NCI-H2196 treated with DMSO at 0.1 percent for 48 hours (cell line): ENCODE measurements at regions not wholly inside any gene's neighbourhood (a gene's known extent, or its start where the extent isn't known, plus 50 kb on each side); places are given as distances from the start of the nearest gene placed in this dataset.

Source experiments
- DNase-seq: peaks from one replicate; lab custom pipeline; 2025; ENCODE audit not compliant: unreplicated experiment; lab: John Stamatoyannopoulos, UW

DNA sequence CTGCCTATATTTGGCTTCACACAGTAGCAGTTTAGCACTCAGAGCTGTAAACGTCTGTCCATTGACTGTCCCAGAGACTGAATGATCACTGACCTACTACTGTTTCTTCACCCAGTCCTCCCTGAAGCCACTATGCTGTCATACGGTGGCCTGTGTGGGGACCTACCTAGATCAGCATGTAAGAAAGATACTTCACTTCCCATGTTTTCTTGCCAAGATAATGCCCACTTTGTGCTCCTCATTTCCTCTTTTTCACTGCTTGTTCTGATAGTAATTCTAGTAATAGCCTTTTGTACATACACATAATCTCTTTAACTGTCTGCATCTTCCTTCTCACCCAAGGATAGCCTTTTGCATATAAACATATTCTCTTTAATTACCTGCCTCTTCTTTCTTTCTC lies 109.9 kb upstream of the TIAM2 start:
- DNase-seq = no peak

- no peak for DNase-seq
Measured at GRCh38 chr6:154886016-154886415, 109.1 kb upstream of the TIAM2 start.

DNA sequence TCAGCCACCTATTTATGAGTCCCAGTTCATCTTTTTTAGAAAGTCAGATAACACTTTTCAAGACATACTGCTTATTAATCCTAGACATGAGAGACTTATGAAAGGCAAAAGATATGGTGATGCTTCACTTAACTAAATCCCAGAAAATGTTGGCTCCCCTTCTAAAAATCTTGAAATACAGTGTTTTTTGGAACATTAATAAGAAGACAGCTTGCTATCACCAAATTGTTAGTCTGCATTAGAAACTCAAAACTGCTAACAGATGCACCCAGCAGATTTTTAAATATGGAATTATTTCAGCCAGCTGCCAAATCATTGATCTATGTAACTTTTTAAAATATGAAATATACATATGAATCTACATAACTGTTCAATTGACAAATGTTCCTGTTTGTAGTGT lies 108.6 kb upstream of the TIAM2 start:
- no peak for DNase-seq

- DNase-seq = no peak
Measured at GRCh38 chr6:154887051-154887450, 108.1 kb upstream of the TIAM2 start.

DNA sequence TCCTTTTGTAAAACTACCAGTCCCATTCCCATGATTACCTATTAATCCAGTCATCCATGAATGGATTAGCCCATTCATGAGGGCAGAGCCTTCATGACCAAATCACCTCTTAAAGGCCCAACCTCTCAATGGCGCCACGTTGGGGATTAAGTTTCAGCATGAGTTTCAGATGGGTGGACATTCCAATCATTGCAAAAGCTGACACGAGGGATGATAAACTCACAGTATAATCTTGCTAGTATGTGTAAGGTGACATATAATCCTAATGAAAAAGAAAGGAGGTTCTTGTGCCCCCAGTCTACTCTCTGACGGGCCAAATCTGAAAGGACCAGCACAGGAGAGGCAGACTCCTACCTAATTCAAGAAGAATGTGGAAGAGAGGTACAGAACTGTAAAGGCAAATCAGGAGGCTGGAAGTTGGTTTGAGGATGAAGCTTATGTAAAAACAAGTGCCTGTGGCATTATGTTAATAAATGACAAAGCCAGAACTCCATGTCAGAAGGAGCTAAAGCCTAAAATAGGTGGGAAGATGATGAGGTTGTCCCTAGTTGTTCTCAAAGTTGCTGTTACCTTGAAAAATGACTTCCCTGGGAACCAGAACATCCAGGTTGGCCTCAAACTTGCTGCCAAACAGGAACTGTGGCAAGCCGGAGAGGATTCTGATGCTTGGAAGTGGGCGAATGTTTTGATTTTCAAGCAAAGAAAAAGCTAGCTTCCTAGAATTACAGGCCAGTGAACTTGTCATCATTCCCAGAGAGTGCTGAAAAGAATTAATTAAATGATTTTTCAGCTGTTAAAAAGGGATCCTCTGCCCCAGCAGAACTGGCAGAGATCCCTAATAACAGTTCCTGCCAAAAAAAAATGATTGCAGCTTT lies 106.5 kb upstream of the TIAM2 start:
- DNase-seq = no peak

DNA sequence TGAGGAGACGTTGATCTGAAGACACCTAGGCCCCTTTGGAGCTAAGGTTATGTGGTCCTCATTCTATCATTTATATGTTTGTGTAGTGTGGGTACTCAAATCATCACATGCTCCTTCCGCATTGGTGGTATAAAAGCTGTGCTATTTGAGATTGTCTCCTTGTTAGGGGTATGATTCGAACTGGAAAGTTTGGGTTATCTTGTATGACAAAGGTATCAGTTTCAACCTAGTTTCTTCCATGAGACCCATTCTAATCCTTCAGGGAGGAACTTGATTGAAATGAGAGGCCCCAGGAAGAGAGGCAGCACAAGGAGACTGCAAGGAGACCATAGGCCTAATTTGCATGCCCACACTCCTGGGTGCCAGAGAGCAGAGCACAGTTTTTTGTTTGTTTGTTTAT lies 104.2 kb upstream of the TIAM2 start:
- no peak for DNase-seq

GRCh38 chr6:154891901-154892300 lies 103.2 kb upstream of the TIAM2 start:
- no peak for DNase-seq

GRCh38 chr6:154893917-154894316 lies 101.2 kb upstream of the TIAM2 start:
- no peak for DNase-seq

DNA sequence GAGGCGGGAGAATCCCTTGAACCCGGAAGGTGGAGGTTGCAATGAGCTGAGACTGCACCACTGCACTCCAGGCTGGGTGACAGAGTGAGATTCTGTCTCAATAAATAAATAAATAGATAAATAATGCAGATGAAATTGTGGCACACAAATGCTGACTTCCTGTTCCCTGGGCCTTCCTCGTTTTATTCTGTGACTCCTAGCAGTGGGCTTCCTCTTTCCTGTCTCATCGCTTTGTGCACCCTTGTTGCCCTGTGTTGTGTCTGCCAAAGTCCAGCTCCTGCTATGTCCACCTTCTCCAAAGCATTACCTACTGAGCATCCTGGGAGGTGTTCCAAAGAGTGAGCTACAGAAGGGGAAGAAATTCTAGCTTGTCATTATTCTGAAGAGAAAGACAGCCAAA lies 100.2 kb upstream of the TIAM2 start:
- no peak for DNase-seq

DNA sequence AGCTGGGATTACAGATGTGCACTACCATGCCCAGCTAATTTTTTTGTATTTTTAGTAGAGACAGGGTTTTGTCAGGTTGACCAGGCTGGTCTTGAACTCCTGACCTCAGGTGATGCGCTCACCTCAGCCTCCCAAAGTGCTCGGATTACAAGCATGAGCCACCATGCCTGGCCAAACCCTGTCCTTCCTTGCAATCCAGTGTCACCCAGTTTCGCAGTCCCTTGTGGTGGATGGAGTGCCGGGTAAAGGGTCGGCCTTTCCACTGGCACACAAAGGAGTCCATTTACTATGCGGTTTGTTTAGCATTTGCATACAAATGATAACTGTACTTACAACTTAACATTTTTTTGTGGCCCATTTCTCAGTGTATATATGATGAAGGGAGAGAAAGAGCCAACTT lies 99.3 kb upstream of the TIAM2 start:
- DNase-seq = no peak

DNA sequence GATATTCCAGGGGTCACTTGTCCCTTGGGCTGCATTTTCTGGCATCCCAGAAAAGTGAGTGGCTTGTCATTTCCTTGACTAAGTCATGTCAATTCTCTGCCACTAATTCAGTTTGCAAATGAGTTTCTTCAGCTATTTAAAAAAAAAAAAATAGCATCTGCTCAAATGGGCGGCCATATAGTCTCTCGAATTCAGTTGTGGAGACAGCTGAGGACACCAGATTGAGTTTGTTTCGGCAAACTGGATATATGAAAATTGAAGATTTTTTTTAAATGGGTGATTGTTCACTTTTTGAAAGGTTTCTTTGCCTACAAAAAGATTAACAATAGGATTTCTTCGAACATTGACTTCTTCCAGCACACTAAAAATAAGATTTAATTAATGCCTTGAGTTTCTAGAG lies 96.3 kb upstream of the TIAM2 start:
- no peak for DNase-seq

DNA sequence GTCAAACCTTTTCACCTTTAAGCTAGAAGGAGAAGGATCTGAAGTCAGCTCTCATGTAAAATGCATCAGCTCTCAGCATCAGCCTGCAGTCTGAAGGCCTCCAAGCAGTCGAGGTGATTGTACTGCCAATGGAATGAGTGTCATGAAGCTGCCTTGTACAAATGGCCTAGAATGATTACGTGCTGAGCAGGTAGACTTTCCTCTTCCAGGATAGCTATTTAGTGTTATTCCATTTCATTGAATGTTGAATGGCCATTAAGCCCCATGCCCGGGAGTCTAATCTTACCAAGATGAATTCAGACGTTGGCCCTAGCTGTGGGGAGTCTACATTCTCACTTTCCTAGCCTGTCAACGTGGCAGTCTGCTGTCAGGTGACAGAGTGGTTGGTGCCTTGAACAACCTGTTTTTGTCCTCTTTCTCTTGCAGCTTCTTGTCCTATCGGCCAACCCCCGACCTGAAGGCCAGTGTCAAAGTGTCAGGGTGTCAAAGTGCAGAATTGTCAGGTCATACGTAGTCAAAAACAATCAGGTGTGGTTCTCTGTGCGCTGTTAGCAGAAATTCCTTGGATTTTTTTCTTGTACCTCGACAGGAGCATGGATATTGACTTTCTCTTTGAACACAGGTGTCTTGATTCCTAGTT lies 95.2 kb upstream of the TIAM2 start:
- DNase-seq = no peak

GRCh38 chr6:154901876-154902552 lies 93.1 kb upstream of the TIAM2 start:
- no peak for DNase-seq

GRCh38 chr6:154907291-154907690 lies 87.8 kb upstream of the TIAM2 start:
- no peak for DNase-seq

DNA sequence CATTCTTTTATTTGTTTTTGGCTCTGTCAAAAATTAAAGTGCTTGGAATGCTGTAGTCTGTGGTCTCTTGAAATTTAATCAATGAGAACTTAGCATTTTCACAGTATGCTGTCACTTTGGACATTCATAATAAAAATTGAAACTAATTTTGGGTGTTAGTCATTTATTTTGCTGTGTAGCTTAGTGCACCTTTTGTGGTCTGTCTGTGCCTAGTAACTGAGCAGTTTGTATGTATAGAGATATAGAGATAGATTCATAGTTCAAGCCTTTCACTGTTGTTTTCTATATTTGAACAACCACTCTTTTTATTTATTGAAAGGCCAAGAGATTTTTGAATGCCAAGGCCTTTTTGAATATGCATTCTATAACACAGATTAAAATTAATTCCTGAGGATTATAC lies 86.4 kb upstream of the TIAM2 start:
- DNase-seq = no peak

- DNase-seq = no peak
Measured at GRCh38 chr6:154909311-154909710, 85.8 kb upstream of the TIAM2 start.

DNA sequence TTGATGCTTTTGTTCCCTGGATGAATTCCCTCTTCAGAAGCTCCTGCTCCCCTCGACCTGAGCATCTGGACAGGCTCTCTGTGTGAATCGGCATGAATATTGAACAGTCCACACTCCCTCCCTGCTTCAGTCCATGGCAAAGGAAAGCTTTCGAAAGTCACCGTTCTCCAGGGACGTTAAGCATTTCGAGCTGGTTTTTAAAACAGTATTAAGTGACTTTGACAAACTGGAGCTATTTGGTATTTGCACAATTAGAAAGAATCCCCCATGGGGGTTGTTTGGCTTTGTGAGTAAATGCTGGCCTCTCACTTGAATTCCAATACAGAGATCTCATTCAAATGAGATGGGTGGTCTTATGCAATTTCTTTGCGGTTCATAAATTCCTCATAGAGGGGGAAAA lies 85.3 kb upstream of the TIAM2 start:
- no peak for DNase-seq

- no peak for DNase-seq
Measured at GRCh38 chr6:154914288-154914687, 80.8 kb upstream of the TIAM2 start.

DNA sequence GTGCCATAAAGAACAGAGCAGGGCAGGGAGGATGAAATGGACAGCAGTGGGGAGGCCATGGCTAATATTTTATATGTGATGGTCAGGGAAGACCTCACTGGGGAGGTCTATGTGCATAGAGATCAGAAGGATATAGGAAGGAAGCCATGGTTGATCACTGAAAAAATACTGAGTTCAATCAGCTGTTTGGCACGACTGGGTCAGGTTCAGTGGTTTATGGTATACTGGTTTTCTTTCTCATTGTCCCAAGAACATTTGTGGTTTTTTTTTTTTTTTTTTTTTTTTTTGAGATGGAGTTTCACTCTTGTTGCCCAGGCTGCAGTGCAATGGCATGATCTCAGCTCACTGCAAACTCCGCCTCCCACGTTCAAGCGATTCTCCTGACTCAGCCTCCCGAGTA lies 78.3 kb upstream of the TIAM2 start:
- DNase-seq = no peak

DNA sequence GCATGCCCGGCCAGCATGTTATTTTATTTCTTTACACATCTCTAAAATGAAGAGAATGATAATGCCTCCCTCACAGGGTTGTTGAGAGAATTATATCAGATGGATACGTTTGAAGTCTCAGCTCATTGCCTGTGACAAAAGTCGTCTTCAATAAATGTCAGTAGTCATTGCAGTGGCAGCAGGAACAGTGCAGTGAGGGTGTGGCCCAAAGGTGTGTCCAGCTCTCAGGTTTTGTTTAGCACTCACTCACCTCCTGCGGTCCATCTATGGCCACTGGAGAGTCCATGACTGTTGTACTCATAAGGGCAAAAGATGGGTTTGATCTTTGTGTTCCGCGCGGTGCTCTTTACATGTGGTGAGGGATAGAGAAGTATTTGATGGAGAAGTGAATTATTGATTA lies 77.2 kb upstream of the TIAM2 start:
- no peak for DNase-seq

DNA sequence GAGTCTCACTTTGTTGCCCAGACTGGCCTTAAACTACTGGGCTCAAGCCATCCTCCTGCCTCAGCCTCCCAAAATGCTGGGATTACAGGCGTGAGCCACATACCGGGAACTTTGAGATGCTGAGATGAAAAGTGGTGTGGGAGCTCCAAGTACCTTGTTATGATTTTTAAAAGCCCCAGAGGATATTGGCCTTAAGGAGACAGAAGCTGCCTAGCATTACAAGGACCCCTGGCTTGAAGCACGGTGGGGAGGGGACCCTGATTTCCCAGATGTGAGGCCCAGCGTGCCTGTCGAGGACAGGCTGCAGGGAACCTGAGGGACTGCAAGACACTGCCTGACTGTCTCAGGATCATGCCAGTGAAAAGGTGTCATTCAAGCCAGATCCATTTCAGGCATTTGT lies 75.3 kb upstream of the TIAM2 start:
- DNase-seq = no peak

DNA sequence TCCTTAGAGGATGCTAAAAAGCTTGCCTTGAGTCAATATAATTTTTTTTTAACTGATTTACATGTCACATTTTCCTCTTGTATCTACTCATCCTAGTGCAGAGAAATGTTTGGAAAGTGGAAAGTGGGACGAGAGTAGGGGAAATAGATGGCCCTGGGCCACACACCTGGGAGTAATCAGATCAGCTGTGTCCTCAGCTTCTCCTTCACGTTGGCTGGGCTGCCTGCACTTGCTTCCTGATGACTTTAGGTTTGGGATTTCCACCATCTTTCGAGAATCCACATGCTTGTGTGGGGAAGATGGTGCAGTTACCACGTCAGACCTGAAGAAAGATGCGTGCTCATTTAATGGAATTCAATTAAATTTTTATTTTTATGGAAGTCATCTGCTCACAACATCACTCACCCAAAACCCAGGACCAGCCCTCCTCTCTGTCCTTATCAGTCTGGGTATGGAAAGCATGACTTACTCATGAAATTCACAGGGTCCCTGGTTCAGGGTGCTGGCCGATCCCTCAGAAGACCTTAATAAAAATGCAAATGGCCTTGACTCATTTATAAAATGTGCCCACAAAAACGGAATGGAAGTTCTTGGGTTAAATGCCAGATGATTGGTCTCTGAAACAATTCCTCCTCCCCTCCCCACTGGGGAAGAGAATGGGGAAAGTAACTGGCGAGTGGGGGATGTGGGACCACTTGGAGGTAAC lies 74.5 kb upstream of the TIAM2 start:
- no peak for DNase-seq
